ENCODE measurements at regions not wholly inside any gene's neighbourhood (a gene's known extent, or its start where the extent isn't known, plus 50 kb on each side); places are given as distances from the start of the nearest gene placed in this dataset.

DNA sequence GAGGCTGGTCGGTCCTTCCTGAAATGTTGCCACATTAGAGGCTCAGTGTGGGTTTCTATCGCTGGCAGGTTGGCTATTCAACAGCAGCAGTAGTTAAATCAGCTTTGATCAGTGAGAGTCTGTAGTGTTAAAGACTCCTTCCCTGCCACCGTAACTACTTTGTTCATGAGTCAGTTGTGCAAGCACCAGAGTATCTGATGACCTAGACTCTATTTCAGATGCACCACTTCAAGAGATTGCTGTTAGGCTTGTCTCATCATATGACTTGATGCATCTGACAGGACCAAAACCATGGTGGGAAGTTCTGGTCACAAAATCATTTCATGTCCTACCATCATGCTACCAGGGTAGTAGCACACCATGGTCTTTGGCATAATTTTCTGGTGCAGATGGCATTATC, 482.7 kb upstream of the MPDZ start:
- no peaks in the 10 kb centered on the region for H3K27me3 ChIP-seq (ENCODE audit: insufficient read depth, low read length)
- H3K36me3 ChIP-seq (ENCODE audit: insufficient read depth, low read depth, low read length) = no peaks in the 10 kb centered on the region
- no peak overlapping the region for H3K27ac ChIP-seq (ENCODE audit: low read length)
- H3K4me1 ChIP-seq (ENCODE audit: insufficient read depth, low read length) = no peaks in the 10 kb centered on the region
- no peak overlapping the region for H3K9ac ChIP-seq (ENCODE audit: low read depth, low read length)
- no peak overlapping the region for H3K4me3 ChIP-seq (ENCODE audit: low read length)
- H3K9me3 ChIP-seq (ENCODE audit: insufficient read depth, low read depth, low read length) = no peaks in the 10 kb centered on the region

DNA sequence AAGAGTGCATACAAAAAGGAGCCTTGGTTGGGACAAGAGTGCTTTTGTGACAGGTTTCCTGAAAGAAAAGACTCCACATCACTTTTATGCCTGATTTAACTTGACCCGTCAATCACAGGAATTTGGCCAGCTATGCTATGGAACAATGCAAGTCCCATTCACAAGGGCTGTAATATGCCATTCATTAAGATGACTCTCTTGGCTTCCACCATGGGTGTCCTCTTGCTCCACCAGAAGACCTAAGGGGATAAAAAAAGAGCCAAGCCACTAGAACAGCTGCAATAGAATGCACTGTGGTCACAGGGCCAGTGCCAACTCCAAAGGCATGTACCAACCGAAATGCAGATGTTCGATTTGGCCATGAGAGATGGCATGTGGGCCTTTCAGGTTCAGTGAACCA, 480.1 kb upstream of the MPDZ start:
- Histone ChIP-seq H3K36me3 (ENCODE audit: insufficient read depth, low read depth, low read length) (no peaks in the 10 kb centered on the region), H3K4me3 (ENCODE audit: low read length) (no peak overlapping the region), H3K4me1 (ENCODE audit: insufficient read depth, low read length) (no peaks in the 10 kb centered on the region), H3K9ac (ENCODE audit: low read depth, low read length) (no peak overlapping the region), H3K27me3 (ENCODE audit: insufficient read depth, low read length) (no peaks in the 10 kb centered on the region), H3K27ac (ENCODE audit: low read length) (no peak overlapping the region), H3K9me3 (ENCODE audit: insufficient read depth, low read depth, low read length) (no peaks in the 10 kb centered on the region)

DNA sequence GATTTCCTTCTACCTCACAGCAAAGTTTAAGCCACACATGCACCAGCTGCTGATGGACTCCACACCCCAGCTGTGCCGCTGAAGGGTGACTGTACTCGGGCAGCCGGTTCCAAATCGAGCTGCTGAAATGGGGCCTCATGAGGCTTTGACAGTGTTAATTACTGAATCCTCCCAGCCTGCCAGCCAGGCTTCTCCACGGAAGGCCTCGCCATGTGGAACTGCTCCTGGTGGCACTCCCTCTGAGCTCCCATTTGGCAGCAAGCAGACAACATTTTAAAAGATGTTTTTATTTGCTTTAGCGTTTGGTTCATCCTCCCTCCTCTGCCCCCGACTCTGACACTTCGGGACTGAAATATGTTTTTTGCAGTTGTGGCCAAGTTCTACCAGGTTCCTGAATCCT, 479.4 kb upstream of the MPDZ start:
- Histone ChIP-seq H3K27ac (ENCODE audit: low read length) (no peak overlapping the region), H3K4me1 (ENCODE audit: insufficient read depth, low read length) (no peaks in the 10 kb centered on the region), H3K27me3 (ENCODE audit: insufficient read depth, low read length) (no peaks in the 10 kb centered on the region), H3K4me3 (ENCODE audit: low read length) (no peak overlapping the region), H3K36me3 (ENCODE audit: insufficient read depth, low read depth, low read length) (no peaks in the 10 kb centered on the region), H3K9ac (ENCODE audit: low read depth, low read length) (no peak overlapping the region), H3K9me3 (ENCODE audit: insufficient read depth, low read depth, low read length) (no peaks in the 10 kb centered on the region)

DNA sequence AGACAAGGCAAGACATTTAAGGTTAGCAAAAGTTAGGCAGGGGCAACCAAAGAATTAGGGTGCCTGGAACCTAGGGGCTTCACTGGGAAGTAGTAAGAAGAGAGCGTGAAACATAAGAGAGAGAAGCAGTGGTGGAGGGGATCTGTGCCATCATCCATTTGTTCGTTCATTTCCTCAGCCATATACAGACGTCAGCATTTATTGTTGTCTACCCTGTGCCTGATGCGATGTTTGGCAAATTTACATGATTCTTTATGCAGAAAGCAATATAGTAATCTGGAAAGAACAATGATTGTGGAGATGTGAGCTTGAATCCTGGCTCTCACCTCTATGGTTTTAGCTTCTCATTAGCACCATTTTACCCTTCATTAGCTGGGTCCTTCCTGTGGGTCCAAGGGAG, 477.5 kb upstream of the MPDZ start:
- H3K27ac ChIP-seq (ENCODE audit: low read length) = no peak overlapping the region

DNA sequence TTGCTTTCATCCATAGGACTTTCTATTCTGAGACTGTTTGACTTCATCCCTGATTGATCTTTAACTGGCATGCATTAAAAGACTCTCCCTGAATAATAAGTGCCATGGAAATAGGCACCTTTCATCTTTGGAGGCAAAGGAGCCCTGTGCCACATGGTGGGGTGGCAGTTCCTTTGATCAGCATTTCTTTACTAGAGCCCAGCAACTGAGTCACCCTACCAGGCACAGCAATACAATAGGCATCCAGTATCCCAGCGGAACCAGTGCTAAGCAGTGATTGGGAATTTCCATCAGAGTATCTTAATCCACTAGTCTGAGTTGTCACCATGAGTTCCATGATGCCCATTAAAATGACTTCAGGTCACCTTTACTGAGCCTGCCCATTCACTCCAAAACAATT, 476.1 kb upstream of the MPDZ start:
- Histone ChIP-seq H3K9me3 (ENCODE audit: insufficient read depth, low read depth, low read length) (no peaks in the 10 kb centered on the region), H3K4me3 (ENCODE audit: low read length) (no peak overlapping the region), H3K27me3 (ENCODE audit: insufficient read depth, low read length) (no peaks in the 10 kb centered on the region), H3K27ac (ENCODE audit: low read length) (no peak overlapping the region), H3K9ac (ENCODE audit: low read depth, low read length) (no peak overlapping the region), H3K4me1 (ENCODE audit: insufficient read depth, low read length) (no peaks in the 10 kb centered on the region), H3K36me3 (ENCODE audit: insufficient read depth, low read depth, low read length) (no peaks in the 10 kb centered on the region)

More for the DNA sequence above, 477.5 kb upstream of the MPDZ start:
- H3K9me3 ChIP-seq (ENCODE audit: insufficient read depth, low read depth, low read length) = no peaks in the 10 kb centered on the region
- H3K4me1 ChIP-seq (ENCODE audit: insufficient read depth, low read length) = no peaks in the 10 kb centered on the region
- no peak overlapping the region for H3K4me3 ChIP-seq (ENCODE audit: low read length)
- H3K27me3 ChIP-seq (ENCODE audit: insufficient read depth, low read length) = no peaks in the 10 kb centered on the region
- no peaks in the 10 kb centered on the region for H3K36me3 ChIP-seq (ENCODE audit: insufficient read depth, low read depth, low read length)
- no peak overlapping the region for H3K9ac ChIP-seq (ENCODE audit: low read depth, low read length)

DNA sequence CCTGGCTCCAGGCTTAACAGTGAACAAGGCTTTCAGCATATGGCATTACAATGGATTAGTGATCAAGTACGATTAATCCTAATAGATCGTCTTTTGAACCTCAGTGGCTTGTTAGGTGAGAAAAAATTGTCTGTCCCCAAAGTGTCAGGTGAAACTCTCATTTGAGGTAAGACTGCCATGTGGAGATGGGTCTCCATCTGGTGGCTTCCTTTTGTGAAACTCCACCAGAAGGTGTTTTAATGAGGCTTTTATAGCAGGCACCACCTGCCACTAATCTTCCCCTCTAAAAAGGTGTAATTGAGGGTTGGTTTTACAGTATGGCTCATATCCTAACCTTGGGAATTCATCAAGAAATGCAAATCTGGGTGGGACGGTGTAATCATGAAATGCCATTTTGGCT, 471.1 kb upstream of the MPDZ start:
- H3K4me1 ChIP-seq (ENCODE audit: insufficient read depth, low read length) = no peaks in the 10 kb centered on the region
- H3K27ac ChIP-seq (ENCODE audit: low read length) = no peak overlapping the region
- no peaks in the 10 kb centered on the region for H3K27me3 ChIP-seq (ENCODE audit: insufficient read depth, low read length)
- no peak overlapping the region for H3K4me3 ChIP-seq (ENCODE audit: low read length)
- H3K9me3 ChIP-seq (ENCODE audit: insufficient read depth, low read depth, low read length) = no peaks in the 10 kb centered on the region
- no peak overlapping the region for H3K9ac ChIP-seq (ENCODE audit: low read depth, low read length)
- no peaks in the 10 kb centered on the region for H3K36me3 ChIP-seq (ENCODE audit: insufficient read depth, low read depth, low read length)

DNA sequence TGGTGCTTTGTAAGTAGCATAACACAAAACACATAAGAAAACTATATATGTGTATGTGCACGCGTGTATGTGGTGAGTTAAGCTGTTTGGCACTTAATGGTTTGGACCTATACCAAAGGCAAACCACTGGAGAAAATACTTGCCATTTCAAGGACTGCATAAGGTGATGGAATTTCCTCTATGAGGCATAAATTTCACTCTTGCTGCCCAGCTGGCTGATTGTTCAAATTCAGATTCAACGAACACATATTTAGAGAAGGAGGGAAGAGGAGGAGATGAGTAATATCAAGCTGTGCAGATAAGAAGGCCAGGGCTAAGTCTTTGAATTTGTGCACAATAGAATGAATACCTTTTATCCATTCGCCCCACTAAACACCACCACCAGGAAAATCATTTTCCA, 470.6 kb upstream of the MPDZ start:
- no peaks in the 10 kb centered on the region for H3K4me1 ChIP-seq (ENCODE audit: insufficient read depth, low read length)
- no peak overlapping the region for H3K27ac ChIP-seq (ENCODE audit: low read length)
- H3K9me3 ChIP-seq (ENCODE audit: insufficient read depth, low read depth, low read length) = no peaks in the 10 kb centered on the region
- no peaks in the 10 kb centered on the region for H3K27me3 ChIP-seq (ENCODE audit: insufficient read depth, low read length)
- no peak overlapping the region for H3K9ac ChIP-seq (ENCODE audit: low read depth, low read length)
- no peaks in the 10 kb centered on the region for H3K36me3 ChIP-seq (ENCODE audit: insufficient read depth, low read depth, low read length)
- H3K4me3 ChIP-seq (ENCODE audit: low read length) = no peak overlapping the region

DNA sequence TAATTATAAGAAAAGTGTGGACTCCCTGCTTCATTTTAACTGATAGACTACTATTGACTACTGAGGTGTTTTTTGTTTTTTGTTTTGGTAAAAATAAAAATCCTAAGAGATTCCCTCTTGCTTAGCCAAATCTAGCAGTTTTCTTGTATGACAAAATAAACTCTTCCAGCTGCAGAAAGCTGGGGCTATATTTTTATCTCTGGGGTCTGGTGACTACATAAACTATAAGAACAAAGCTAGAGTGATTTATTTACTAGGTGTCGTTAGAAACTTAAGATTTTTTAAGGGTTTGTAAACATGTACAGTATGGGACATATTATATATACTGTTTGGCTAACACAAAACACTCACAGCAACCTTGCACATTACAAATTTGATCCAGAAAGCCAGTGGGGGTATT, 467.4 kb upstream of the MPDZ start:
- Histone ChIP-seq H3K9me3 (ENCODE audit: insufficient read depth, low read depth, low read length) (no peaks in the 10 kb centered on the region), H3K27me3 (ENCODE audit: insufficient read depth, low read length) (no peaks in the 10 kb centered on the region), H3K4me3 (ENCODE audit: low read length) (no peak overlapping the region), H3K9ac (ENCODE audit: low read depth, low read length) (no peak overlapping the region), H3K36me3 (ENCODE audit: insufficient read depth, low read depth, low read length) (no peaks in the 10 kb centered on the region), H3K27ac (ENCODE audit: low read length) (no peak overlapping the region), H3K4me1 (ENCODE audit: insufficient read depth, low read length) (no peaks in the 10 kb centered on the region)

DNA sequence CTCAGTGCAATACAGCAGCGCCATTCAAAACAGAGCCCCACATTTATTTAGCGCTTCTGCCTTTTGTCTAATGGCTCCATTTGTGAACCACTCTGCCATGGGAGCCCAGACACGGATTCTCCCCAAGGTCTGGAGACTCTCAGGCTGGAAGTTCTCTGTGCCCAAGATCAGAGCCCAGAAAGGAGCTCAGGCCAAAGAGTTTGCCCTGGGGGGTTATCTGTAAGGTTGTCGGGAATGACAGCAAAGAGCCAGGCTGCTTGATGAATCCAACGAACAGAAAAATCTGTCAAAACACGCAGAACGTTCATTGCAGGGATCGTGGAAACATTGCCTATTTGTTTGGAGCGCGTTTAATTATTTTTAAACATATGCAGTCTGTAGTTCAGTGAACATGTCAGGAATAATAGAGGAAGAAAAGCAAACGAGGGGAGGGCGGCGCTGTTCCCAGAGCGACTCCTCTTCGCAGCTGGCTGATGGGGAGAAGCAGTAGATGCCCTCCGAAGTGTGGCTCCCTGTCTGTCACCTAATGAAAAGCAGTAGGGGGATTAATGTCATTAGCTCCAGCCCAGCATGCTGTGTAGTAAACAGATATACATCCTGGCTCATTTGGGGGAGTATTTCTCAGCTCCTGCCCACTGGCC, 464.9 kb upstream of the MPDZ start:
- Histone ChIP-seq H3K27me3 (ENCODE audit: insufficient read depth, low read length) (no peaks in the 10 kb centered on the region), H3K9ac (ENCODE audit: low read depth, low read length) (no peak overlapping the region)

DNA sequence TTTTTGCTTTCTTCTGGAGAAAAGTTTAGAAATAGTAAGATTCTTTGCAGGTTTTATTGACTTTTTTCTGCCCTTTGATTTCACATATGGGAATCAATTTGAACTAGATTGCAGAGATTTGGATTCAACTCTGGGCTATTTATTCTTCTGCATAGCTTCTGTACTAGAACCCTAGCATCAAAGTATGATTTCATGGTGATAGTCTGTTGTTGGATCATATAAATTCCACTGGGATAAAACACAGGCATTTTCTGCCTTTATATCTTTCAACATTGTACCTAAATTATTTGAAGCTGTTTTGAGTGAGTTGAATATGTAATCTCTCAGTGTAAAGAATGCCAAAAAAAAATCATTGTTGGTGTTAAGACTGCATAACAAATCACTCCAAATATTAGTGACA, 458.4 kb upstream of the MPDZ start:
- Histone ChIP-seq H3K4me1 (ENCODE audit: insufficient read depth, low read length) (no peaks in the 10 kb centered on the region), H3K36me3 (ENCODE audit: insufficient read depth, low read depth, low read length) (no peaks in the 10 kb centered on the region), H3K9me3 (ENCODE audit: insufficient read depth, low read depth, low read length) (no peaks in the 10 kb centered on the region), H3K27ac (ENCODE audit: low read length) (no peak overlapping the region), H3K4me3 (ENCODE audit: low read length) (no peak overlapping the region), H3K27me3 (ENCODE audit: insufficient read depth, low read length) (no peaks in the 10 kb centered on the region), H3K9ac (ENCODE audit: low read depth, low read length) (no peak overlapping the region)

More for the DNA sequence above, 464.9 kb upstream of the MPDZ start:
- Histone ChIP-seq H3K4me1 (ENCODE audit: insufficient read depth, low read length) (no peaks in the 10 kb centered on the region), H3K36me3 (ENCODE audit: insufficient read depth, low read depth, low read length) (no peaks in the 10 kb centered on the region), H3K27ac (ENCODE audit: low read length) (no peak overlapping the region), H3K9me3 (ENCODE audit: insufficient read depth, low read depth, low read length) (no peaks in the 10 kb centered on the region), H3K4me3 (ENCODE audit: low read length) (no peak overlapping the region)

DNA sequence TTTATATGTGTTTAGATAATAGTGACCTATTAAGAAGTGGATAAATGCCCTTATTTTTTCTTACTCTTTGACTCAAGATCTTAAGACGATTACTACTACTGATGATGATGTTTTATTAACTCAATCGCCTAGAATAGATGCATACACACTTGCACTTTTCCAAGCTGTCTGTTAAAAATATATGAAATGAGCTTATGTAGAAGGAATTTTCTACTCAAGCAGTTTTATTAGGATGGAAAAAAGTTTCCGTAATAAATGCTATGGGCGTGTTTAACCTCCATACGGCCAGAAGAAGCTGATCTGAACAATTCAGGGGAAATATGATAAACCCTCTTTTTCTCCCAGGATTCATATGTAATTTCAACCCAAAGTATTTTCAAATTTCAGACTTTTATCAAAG, 455.7 kb upstream of the MPDZ start:
- H3K9me3 ChIP-seq (ENCODE audit: insufficient read depth, low read depth, low read length) = no peaks in the 10 kb centered on the region
- H3K36me3 ChIP-seq (ENCODE audit: insufficient read depth, low read depth, low read length) = no peaks in the 10 kb centered on the region
- no peaks in the 10 kb centered on the region for H3K4me1 ChIP-seq (ENCODE audit: insufficient read depth, low read length)
- H3K4me3 ChIP-seq (ENCODE audit: low read length) = no peak overlapping the region
- no peak overlapping the region for H3K27ac ChIP-seq (ENCODE audit: low read length)
- H3K27me3 ChIP-seq (ENCODE audit: insufficient read depth, low read length) = no peaks in the 10 kb centered on the region
- no peak overlapping the region for H3K9ac ChIP-seq (ENCODE audit: low read depth, low read length)

DNA sequence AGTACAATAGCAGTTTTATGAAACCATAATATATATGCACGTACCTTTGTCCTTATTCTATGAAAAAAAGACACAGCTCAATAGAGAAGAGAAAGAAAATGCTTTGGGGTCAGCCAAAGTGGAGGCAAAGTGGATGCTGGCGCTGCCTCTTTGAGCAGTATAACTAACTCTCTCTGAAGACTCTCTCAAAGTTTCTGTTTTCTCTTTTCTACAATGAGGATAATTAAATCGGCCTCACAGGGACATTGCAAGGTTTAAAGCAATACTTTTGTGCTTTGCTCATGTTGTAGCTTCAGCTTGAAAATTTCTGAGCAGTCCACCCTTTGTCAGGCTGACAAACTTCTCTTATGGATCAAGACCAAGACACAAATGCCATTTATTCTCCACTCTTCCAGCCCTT, 455.1 kb upstream of the MPDZ start:
- Histone ChIP-seq H3K4me1 (ENCODE audit: insufficient read depth, low read length) (no peaks in the 10 kb centered on the region), H3K9me3 (ENCODE audit: insufficient read depth, low read depth, low read length) (no peaks in the 10 kb centered on the region), H3K27me3 (ENCODE audit: insufficient read depth, low read length) (no peaks in the 10 kb centered on the region), H3K36me3 (ENCODE audit: insufficient read depth, low read depth, low read length) (no peaks in the 10 kb centered on the region), H3K9ac (ENCODE audit: low read depth, low read length) (no peak overlapping the region), H3K27ac (ENCODE audit: low read length) (no peak overlapping the region), H3K4me3 (ENCODE audit: low read length) (no peak overlapping the region)

DNA sequence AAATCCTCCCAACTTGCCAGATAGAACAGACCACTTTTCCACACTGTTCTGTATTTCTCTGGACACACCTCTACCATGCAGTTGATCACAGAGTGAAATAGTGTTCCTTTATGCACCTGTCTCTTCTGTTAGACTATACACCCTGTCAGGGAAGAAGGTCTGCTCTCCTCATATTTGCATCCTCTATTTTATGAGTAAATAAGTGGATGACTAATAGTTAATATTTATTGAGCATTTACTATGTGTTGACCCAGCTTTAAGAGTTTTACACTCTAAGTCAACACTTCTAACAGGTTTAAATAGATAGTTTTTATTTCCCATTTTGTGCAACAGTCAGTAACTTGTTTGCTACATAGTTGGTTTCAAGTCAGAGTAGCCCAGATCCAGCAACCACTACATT, 452.8 kb upstream of the MPDZ start:
- no peak overlapping the region for H3K27ac ChIP-seq (ENCODE audit: low read length)
- no peak overlapping the region for H3K9ac ChIP-seq (ENCODE audit: low read depth, low read length)
- no peaks in the 10 kb centered on the region for H3K9me3 ChIP-seq (ENCODE audit: insufficient read depth, low read depth, low read length)
- no peak overlapping the region for H3K4me3 ChIP-seq (ENCODE audit: low read length)
- H3K27me3 ChIP-seq (ENCODE audit: insufficient read depth, low read length) = no peaks in the 10 kb centered on the region
- H3K4me1 ChIP-seq (ENCODE audit: insufficient read depth, low read length) = no peaks in the 10 kb centered on the region
- H3K36me3 ChIP-seq (ENCODE audit: insufficient read depth, low read depth, low read length) = no peaks in the 10 kb centered on the region
